ENCODE measurements at regions not wholly inside any gene's neighbourhood (a gene's known extent, or its start where the extent isn't known, plus 50 kb on each side); places are given as distances from the start of the nearest gene placed in this dataset.

GRCh38 chr3:102054543-102055080 is 205.3 kb downstream of the NFKBIZ start:
- Mint-ChIP-seq H3K4me3 (no peak overlapping the region), H3K36me3 (ENCODE audit: low read depth) (peaks cover 32% of the 10 kb centered on the region), H3K9me3 (peaks cover 33% of the 10 kb centered on the region), H3K27me3 (ENCODE audit: low read depth) (no peaks in the 10 kb centered on the region), H3K27ac (no peak overlapping the region), H3K4me1 (ENCODE audit: low read depth) (peaks cover 22% of the 10 kb centered on the region)

- Mint-ChIP-seq H3K27me3 (ENCODE audit: low read depth) (no peaks in the 10 kb centered on the region), H3K4me3 (peak overlapping the region; percentile 25), H3K9me3 (peaks cover 12% of the 10 kb centered on the region), H3K4me1 (ENCODE audit: low read depth) (peaks cover 26% of the 10 kb centered on the region), H3K27ac (peak overlapping the region; percentile 68), H3K36me3 (ENCODE audit: low read depth) (peaks cover 16% of the 10 kb centered on the region)
Observed at GRCh38 chr3:102057781-102058421, 208.6 kb downstream of the NFKBIZ start.

- Mint-ChIP-seq H3K4me1 (ENCODE audit: low read depth) (peaks cover 26% of the 10 kb centered on the region), H3K4me3 (no peak overlapping the region), H3K27me3 (ENCODE audit: low read depth) (no peaks in the 10 kb centered on the region), H3K9me3 (peaks cover 12% of the 10 kb centered on the region), H3K36me3 (ENCODE audit: low read depth) (peaks cover 16% of the 10 kb centered on the region), H3K27ac (no peak overlapping the region)
Observed at GRCh38 chr3:102059145-102059943, 210.0 kb downstream of the NFKBIZ start.

- Mint-ChIP-seq H3K9me3 (peaks cover 12% of the 10 kb centered on the region), H3K27ac (no peak overlapping the region), H3K4me3 (no peak overlapping the region), H3K4me1 (ENCODE audit: low read depth) (peaks cover 26% of the 10 kb centered on the region), H3K36me3 (ENCODE audit: low read depth) (peaks cover 16% of the 10 kb centered on the region), H3K27me3 (ENCODE audit: low read depth) (no peaks in the 10 kb centered on the region)
Observed at GRCh38 chr3:102060814-102061213, 211.5 kb downstream of the NFKBIZ start.

GRCh38 chr3:102063572-102063971 is 214.3 kb downstream of the NFKBIZ start:
- Mint-ChIP-seq H3K4me1 (ENCODE audit: low read depth) (peaks cover 10% of the 10 kb centered on the region), H3K4me3 (no peak overlapping the region), H3K27me3 (ENCODE audit: low read depth) (no peaks in the 10 kb centered on the region), H3K27ac (no peak overlapping the region), H3K9me3 (peaks cover under 1% of the 10 kb centered on the region), H3K36me3 (ENCODE audit: low read depth) (peaks cover 6% of the 10 kb centered on the region)

- H3K9me3 Mint-ChIP-seq: peaks cover 7% of the 10 kb centered on the region
- no peak overlapping the region for H3K4me3 Mint-ChIP-seq
- H3K27ac Mint-ChIP-seq: no peak overlapping the region
- H3K4me1 Mint-ChIP-seq (ENCODE audit: low read depth): no peaks in the 10 kb centered on the region
- no peaks in the 10 kb centered on the region for H3K27me3 Mint-ChIP-seq (ENCODE audit: low read depth)
- peaks cover 5% of the 10 kb centered on the region for H3K36me3 Mint-ChIP-seq (ENCODE audit: low read depth)
Observed at GRCh38 chr3:102066470-102066869, 217.2 kb downstream of the NFKBIZ start.

GRCh38 chr3:102068327-102068726 is 219.0 kb downstream of the NFKBIZ start:
- Mint-ChIP-seq H3K4me3 (no peak overlapping the region), H3K27ac (no peak overlapping the region), H3K9me3 (peaks cover 7% of the 10 kb centered on the region), H3K4me1 (ENCODE audit: low read depth) (no peaks in the 10 kb centered on the region), H3K27me3 (ENCODE audit: low read depth) (no peaks in the 10 kb centered on the region), H3K36me3 (ENCODE audit: low read depth) (peaks cover 5% of the 10 kb centered on the region)

GRCh38 chr3:102068736-102069135 is 219.4 kb downstream of the NFKBIZ start:
- Mint-ChIP-seq H3K4me3 (no peak overlapping the region), H3K27me3 (ENCODE audit: low read depth) (no peaks in the 10 kb centered on the region), H3K36me3 (ENCODE audit: low read depth) (peaks cover 5% of the 10 kb centered on the region), H3K27ac (no peak overlapping the region), H3K9me3 (peaks cover 7% of the 10 kb centered on the region), H3K4me1 (ENCODE audit: low read depth) (no peaks in the 10 kb centered on the region)

GRCh38 chr3:102069211-102069662 is 219.9 kb downstream of the NFKBIZ start:
- H3K9me3 Mint-ChIP-seq: peaks cover 12% of the 10 kb centered on the region
- H3K27ac Mint-ChIP-seq: no peak overlapping the region
- H3K36me3 Mint-ChIP-seq (ENCODE audit: low read depth): peaks cover 5% of the 10 kb centered on the region
- no peaks in the 10 kb centered on the region for H3K27me3 Mint-ChIP-seq (ENCODE audit: low read depth)
- H3K4me3 Mint-ChIP-seq: no peak overlapping the region
- no peaks in the 10 kb centered on the region for H3K4me1 Mint-ChIP-seq (ENCODE audit: low read depth)

- peaks cover 15% of the 10 kb centered on the region for H3K4me1 Mint-ChIP-seq (ENCODE audit: low read depth)
- peaks cover 39% of the 10 kb centered on the region for H3K9me3 Mint-ChIP-seq
- peaks cover 22% of the 10 kb centered on the region for H3K36me3 Mint-ChIP-seq (ENCODE audit: low read depth)
- H3K27me3 Mint-ChIP-seq (ENCODE audit: low read depth): no peaks in the 10 kb centered on the region
- H3K4me3 Mint-ChIP-seq: no peak overlapping the region
- no peak overlapping the region for H3K27ac Mint-ChIP-seq
Observed at GRCh38 chr3:102074946-102075345, 225.6 kb downstream of the NFKBIZ start.

GRCh38 chr3:102078401-102078800 is 229.1 kb downstream of the NFKBIZ start:
- Mint-ChIP-seq H3K4me1 (ENCODE audit: low read depth) (peaks cover 26% of the 10 kb centered on the region), H3K36me3 (ENCODE audit: low read depth) (peaks cover 24% of the 10 kb centered on the region), H3K27me3 (ENCODE audit: low read depth) (no peaks in the 10 kb centered on the region), H3K27ac (peak overlapping the region; percentile 78), H3K9me3 (peaks cover 45% of the 10 kb centered on the region), H3K4me3 (no peak overlapping the region)

GRCh38 chr3:102078854-102079808 is 229.8 kb downstream of the NFKBIZ start:
- H3K9me3 Mint-ChIP-seq: peaks cover 41% of the 10 kb centered on the region
- peak overlapping the region; percentile 78 for H3K27ac Mint-ChIP-seq
- H3K36me3 Mint-ChIP-seq (ENCODE audit: low read depth): peaks cover 24% of the 10 kb centered on the region
- peak overlapping the region; percentile 41 for H3K4me3 Mint-ChIP-seq
- H3K27me3 Mint-ChIP-seq (ENCODE audit: low read depth): no peaks in the 10 kb centered on the region
- H3K4me1 Mint-ChIP-seq (ENCODE audit: low read depth): peaks cover 27% of the 10 kb centered on the region

GRCh38 chr3:102079809-102080197 is 230.5 kb downstream of the NFKBIZ start:
- Mint-ChIP-seq H3K4me1 (ENCODE audit: low read depth) (peaks cover 29% of the 10 kb centered on the region), H3K27ac (no peak overlapping the region)

More at GRCh38 chr3:102079809-102080197, 230.5 kb downstream of the NFKBIZ start:
- Mint-ChIP-seq H3K36me3 (ENCODE audit: low read depth) (peaks cover 21% of the 10 kb centered on the region), H3K9me3 (peaks cover 34% of the 10 kb centered on the region), H3K4me3 (no peak overlapping the region), H3K27me3 (ENCODE audit: low read depth) (no peaks in the 10 kb centered on the region)

Data from T-helper 1 cell treated with Interleukin-12 subunit alpha and Interleukin-12 subunit beta and Interleukin-4 antibody, amounts not matched to agents 30 μg/mL and 1 μg/mL, for 36 hours (primary cell).